Thyroid gland (tissue), 4 donors: ENCODE measurements at regions not wholly inside any gene's neighbourhood (a gene's known extent, or its start where the extent isn't known, plus 50 kb on each side); places are given as distances from the start of the nearest gene placed in this dataset.
"Not testable (repeated sequence)": the region's sequence is repeated elsewhere in the genome, so short reads cannot be mapped to it uniquely, and the experiment has no call there.

Experiments used
- CTCF ChIP-seq, 6 experiments: fragments of 200-600 bp in 3 of 6; fragments of 450-650 bp in 3 of 6; sonication (generic) in 3 of 6; IDR thresholded peaks; one replicate each; pipeline ENCODE4 v1.5.1; 2016 to 2019; ENCODE audit warnings: antibody characterized with exemption in 6 of 6, mild to moderate bottlenecking in 2 of 6, inconsistent platforms in 1 of 6, moderate library complexity in 1 of 6
- POLR2A ChIP-seq, 2 donors: fragments of 450-650 bp; IDR thresholded peaks; one replicate each; pipeline ENCODE4 v1.6.1; 2017; ENCODE audit warnings: antibody characterized with exemption in 2 of 2, mild to moderate bottlenecking in 2 of 2, moderate library complexity in 1 of 2

- TF ChIP-seq CTCF, POLR2A (IDR thresholded peaks at IDR 0.05): not testable (repeated sequence)
Observed at GRCh38 chr5:34186865-34187264, 143.9 kb upstream of the C1QTNF3 start.
